SK-N-SH (cell line): ENCODE measurements at regions not wholly inside any gene's neighbourhood (a gene's known extent, or its start where the extent isn't known, plus 50 kb on each side); places are given as distances from the start of the nearest gene placed in this dataset.

Experiments
- CTCF ChIA-PET: fragments of 300-600, 350-600 bp; formaldehyde crosslinking; extraction: SDS; loops from one replicate; lab custom pipeline; 2021; lab: Yijun Ruan, JAX
- POLR2A ChIA-PET: fragments of 350-600 bp; sonication (Branson Sonifier 250); formaldehyde crosslinking; extraction: SDS; loops from one replicate; lab custom pipeline; 2020; ENCODE audit warnings: antibody characterized with exemption, inconsistent platforms; lab: Yijun Ruan, JAX
- DNase-seq: peaks from one replicate; pipeline ENCODE4 v3.0.0; 2012
- H2AFZ ChIP-seq: fragments of 200-600 bp; sonication (generic); 2 replicates; pipeline ENCODE4 v1.8.1; 2016; ENCODE audit warnings: antibody characterized with exemption, mild to moderate bottlenecking, low read depth
- H3F3A ChIP-seq: fragments of 200-600 bp; sonication (generic); replicated peaks from 2 replicates; pipeline ENCODE3; 2016; ENCODE audit warnings: antibody characterized with exemption, mild to moderate bottlenecking; ENCODE audit not compliant: insufficient read depth
- H3K27ac ChIP-seq, 2 experiments: fragments of 200-500 bp in 1 of 2; fragments of 200-600 bp in 1 of 2; sonication (Bioruptor generic) in 1 of 2; sonication (generic), shearing (Covaris generic) in 1 of 2; 2 replicates each; pipeline versions ENCODE4 v1.5.1 to v1.6.1; 2014 to 2016; ENCODE audit warnings: low read depth in 2 of 2, inconsistent platforms in 1 of 2, low read length in 1 of 2, mild to moderate bottlenecking in 1 of 2, mixed read lengths in 1 of 2
- H3K27me3 ChIP-seq: fragments of 200-600 bp; sonication (generic), shearing (Covaris generic); 2 replicates; pipeline ENCODE4 v1.6.1; 2016; ENCODE audit warnings: mixed run types; ENCODE audit not compliant: insufficient read depth
- H3K36me3 ChIP-seq, 2 experiments: fragments of 200-500 bp in 1 of 2; fragments of 200-600 bp in 1 of 2; sonication (Bioruptor generic) in 1 of 2; sonication (generic) in 1 of 2; replicated peaks in 1 of 2; 2 replicates each; pipeline versions ENCODE3 to v1.5.1; 2014 to 2016; ENCODE audit warnings: low read length in 1 of 2, mild to moderate bottlenecking in 1 of 2; ENCODE audit not compliant: insufficient read depth in 2 of 2, control insufficient read depth in 1 of 2
- H3K4me1 ChIP-seq, 2 experiments: fragments of 200-500 bp in 1 of 2; fragments of 200-600 bp in 1 of 2; sonication (Bioruptor generic) in 1 of 2; sonication (generic), shearing (Covaris generic) in 1 of 2; 2 replicates each; pipeline versions ENCODE4 v1.5.1 to v1.6.1; 2014 to 2016; ENCODE audit warnings: low read depth in 1 of 2, low read length in 1 of 2, mixed run types in 1 of 2; ENCODE audit not compliant: insufficient read depth in 2 of 2, control insufficient read depth in 1 of 2
- H3K4me2 ChIP-seq: fragments of 200-600 bp; sonication (generic), shearing (Covaris generic); 2 replicates; pipeline ENCODE4 v1.6.1; 2017; ENCODE audit warnings: mixed run types
- H3K4me3 ChIP-seq, 2 experiments: fragments of 200-500 bp in 1 of 2; fragments of 200-600 bp in 1 of 2; sonication (Bioruptor generic) in 1 of 2; sonication (generic), shearing (Covaris generic) in 1 of 2; 2 replicates each; pipeline versions ENCODE4 v1.5.1 to v1.8.1; 2014 to 2016; ENCODE audit warnings: low read depth in 2 of 2, inconsistent platforms in 1 of 2, low read length in 1 of 2, mild to moderate bottlenecking in 1 of 2, mixed read lengths in 1 of 2, moderate library complexity in 1 of 2
- H3K79me2 ChIP-seq: fragments of 200-600 bp; sonication (generic); 2 replicates; pipeline ENCODE4 v1.8.1; 2017; ENCODE audit warnings: mild to moderate bottlenecking; ENCODE audit not compliant: insufficient read depth
- H3K9ac ChIP-seq: fragments of 200-600 bp; sonication (generic); 2 replicates; pipeline ENCODE4 v1.6.1; 2017; ENCODE audit warnings: mixed run types
- H3K9me2 ChIP-seq: fragments of 200-600 bp; sonication (generic); 2 replicates; pipeline ENCODE4 v1.6.1; 2017; ENCODE audit warnings: mixed run types
- H3K9me3 ChIP-seq: fragments of 200-600 bp; sonication (generic); 2 replicates; pipeline ENCODE4 v1.6.1; 2017; ENCODE audit warnings: mixed run types, mild to moderate bottlenecking, moderate library complexity
- H4K20me1 ChIP-seq: fragments of 200-600 bp; sonication (generic); 2 replicates; pipeline ENCODE4 v1.6.1; 2017; ENCODE audit warnings: mild to moderate bottlenecking, mixed run types; ENCODE audit not compliant: insufficient read depth
- FOXM1 ChIP-seq: IDR thresholded peaks from 2 replicates; pipeline ENCODE4 v1.4.0; 2012; ENCODE audit warnings: low read depth, mild to moderate bottlenecking
- MEF2A ChIP-seq: IDR thresholded peaks from 2 replicates; pipeline ENCODE4 v1.4.0; 2012; ENCODE audit warnings: low read depth, borderline replicate concordance
- MXI1 ChIP-seq: IDR thresholded peaks from 2 replicates; pipeline ENCODE4 v1.6.1; 2012; ENCODE audit warnings: mild to moderate bottlenecking, low read depth, low read length, improper control_type of control experiment
- NFIC ChIP-seq: IDR thresholded peaks from 2 replicates; pipeline ENCODE4 v1.4.0; 2012; ENCODE audit warnings: borderline replicate concordance
- NRF1 ChIP-seq: IDR thresholded peaks from 2 replicates; pipeline ENCODE4 v1.6.1; 2012; ENCODE audit warnings: low read depth, mild to moderate bottlenecking, low read length
- RXRA ChIP-seq: IDR thresholded peaks from 2 replicates; pipeline ENCODE4 v1.4.0; 2012; ENCODE audit warnings: low read depth, mild to moderate bottlenecking, borderline replicate concordance
- YY1 ChIP-seq: IDR thresholded peaks from 2 replicates; pipeline ENCODE4 v1.4.0; 2012; ENCODE audit warnings: low read depth, mild to moderate bottlenecking
- WGBS: methylation state at CpG from one replicate; pipeline ENCODE4 v1.1.6; 2017; ENCODE audit warnings: low lambda C conversion rate; 5-methylcytosine and 5-hydroxymethylcytosine counted together
- TF ChIP-seq, protein P1 (sequence below): fragments of 150-350 bp; IDR thresholded peaks from 2 replicates; pipeline ENCODE4 v1.6.1; 2016; ENCODE audit warnings: mild to moderate bottlenecking, low read depth, low read length
- TF ChIP-seq, protein P2 (sequence below): IDR thresholded peaks from 2 replicates; pipeline ENCODE4; 2012
- TF ChIP-seq, protein P3 (sequence below): fragments of 150-350 bp; IDR thresholded peaks from 2 replicates; pipeline ENCODE4 v1.6.1; 2017; ENCODE audit warnings: antibody characterized with exemption, low read length, low read depth, borderline replicate concordance

DNA sequence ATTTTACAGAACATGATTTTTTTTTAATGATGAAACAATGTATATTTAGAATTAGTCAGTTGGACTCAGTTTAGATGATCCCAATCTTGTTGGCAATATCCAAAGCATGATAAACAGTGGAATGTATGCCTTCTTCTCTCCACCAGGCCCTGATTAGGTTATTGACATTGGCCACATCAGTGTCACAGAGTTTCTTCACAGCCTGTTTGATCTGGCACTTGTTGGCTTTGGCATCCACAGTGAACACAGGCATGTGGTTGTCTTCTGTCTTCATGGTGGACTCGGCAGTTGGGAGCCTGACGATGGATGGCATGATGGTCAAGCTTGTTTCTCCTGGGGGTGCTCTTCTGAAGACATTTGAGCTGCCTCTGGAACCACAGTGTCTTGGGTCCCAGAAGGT is 317.5 kb downstream of the PMP22 start:
- POLR2A ChIA-PET = no interaction called here
- no CpG with 5 or more reads among the region's 2 CpGs for WGBS
- no peaks in the 10 kb centered on the region for H3K36me3 ChIP-seq
- H3K9me3 ChIP-seq = no peaks in the 10 kb centered on the region
- no peaks in the 10 kb centered on the region for H4K20me1 ChIP-seq
- CTCF ChIA-PET = interaction anchor here (0.8 kb wide), 1 partner anchor 21 kb away, joined by 3 read pairs; no protein-coding TSS in a partner anchor
- H3K9ac ChIP-seq = no peak overlapping the region
- no peak for DNase-seq
- H2AFZ ChIP-seq = no peak overlapping the region
- no peak overlapping the region for H3K27ac ChIP-seq
- no peaks in the 10 kb centered on the region for H3K4me1 ChIP-seq
- H3F3A ChIP-seq = no peaks in the 10 kb centered on the region
- H3K79me2 ChIP-seq = no peaks in the 10 kb centered on the region
- no peak overlapping the region for H3K4me2 ChIP-seq
- H3K9me2 ChIP-seq = no peaks in the 10 kb centered on the region
- no peak for TF ChIP-seq NFIC
- no peak for TF ChIP-seq MEF2A
- no peak for TF ChIP-seq FOXM1
- TF ChIP-seq NRF1 = no peak
- TF ChIP-seq, protein P1, sequence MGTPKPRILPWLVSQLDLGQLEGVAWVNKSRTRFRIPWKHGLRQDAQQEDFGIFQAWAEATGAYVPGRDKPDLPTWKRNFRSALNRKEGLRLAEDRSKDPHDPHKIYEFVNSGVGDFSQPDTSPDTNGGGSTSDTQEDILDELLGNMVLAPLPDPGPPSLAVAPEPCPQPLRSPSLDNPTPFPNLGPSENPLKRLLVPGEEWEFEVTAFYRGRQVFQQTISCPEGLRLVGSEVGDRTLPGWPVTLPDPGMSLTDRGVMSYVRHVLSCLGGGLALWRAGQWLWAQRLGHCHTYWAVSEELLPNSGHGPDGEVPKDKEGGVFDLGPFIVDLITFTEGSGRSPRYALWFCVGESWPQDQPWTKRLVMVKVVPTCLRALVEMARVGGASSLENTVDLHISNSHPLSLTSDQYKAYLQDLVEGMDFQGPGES = no peak
- no peak for TF ChIP-seq RXRA
- TF ChIP-seq YY1 = no peak
- TF ChIP-seq MXI1 = no peak
- no peak overlapping the region for H3K4me3 ChIP-seq
- H3K27me3 ChIP-seq = no peaks in the 10 kb centered on the region

DNA sequence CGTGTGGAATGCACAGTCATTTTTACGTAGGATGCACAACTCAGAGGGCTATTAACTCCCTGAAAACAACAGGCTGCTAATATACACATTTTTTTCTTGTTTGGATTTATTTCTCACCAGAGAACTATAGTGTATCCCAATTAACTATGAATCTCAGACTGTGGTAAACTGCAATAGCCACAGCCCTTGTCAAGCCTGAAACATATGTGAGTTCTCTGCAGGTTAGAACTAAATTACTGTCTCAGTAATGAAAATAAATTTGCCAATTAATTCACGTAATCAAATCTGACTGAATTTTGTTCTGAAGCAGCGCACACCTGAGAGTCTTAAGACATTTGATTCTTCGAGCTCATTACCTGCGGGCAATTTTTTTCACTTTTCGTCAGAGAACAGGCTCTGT is 318.6 kb downstream of the PMP22 start:
- TF ChIP-seq RXRA = no peak
- TF ChIP-seq, protein P2, sequence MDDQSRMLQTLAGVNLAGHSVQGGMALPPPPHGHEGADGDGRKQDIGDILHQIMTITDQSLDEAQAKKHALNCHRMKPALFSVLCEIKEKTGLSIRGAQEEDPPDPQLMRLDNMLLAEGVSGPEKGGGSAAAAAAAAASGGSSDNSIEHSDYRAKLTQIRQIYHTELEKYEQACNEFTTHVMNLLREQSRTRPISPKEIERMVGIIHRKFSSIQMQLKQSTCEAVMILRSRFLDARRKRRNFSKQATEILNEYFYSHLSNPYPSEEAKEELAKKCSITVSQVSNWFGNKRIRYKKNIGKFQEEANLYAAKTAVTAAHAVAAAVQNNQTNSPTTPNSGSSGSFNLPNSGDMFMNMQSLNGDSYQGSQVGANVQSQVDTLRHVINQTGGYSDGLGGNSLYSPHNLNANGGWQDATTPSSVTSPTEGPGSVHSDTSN = no peak
- TF ChIP-seq, protein P3, sequence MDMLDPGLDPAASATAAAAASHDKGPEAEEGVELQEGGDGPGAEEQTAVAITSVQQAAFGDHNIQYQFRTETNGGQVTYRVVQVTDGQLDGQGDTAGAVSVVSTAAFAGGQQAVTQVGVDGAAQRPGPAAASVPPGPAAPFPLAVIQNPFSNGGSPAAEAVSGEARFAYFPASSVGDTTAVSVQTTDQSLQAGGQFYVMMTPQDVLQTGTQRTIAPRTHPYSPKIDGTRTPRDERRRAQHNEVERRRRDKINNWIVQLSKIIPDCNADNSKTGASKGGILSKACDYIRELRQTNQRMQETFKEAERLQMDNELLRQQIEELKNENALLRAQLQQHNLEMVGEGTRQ = no peak
- H3K4me1 ChIP-seq = no peaks in the 10 kb centered on the region
- 4% methylated on average over 7 of the region's 7 CpGs for WGBS
- no peaks in the 10 kb centered on the region for H3K79me2 ChIP-seq
- no peak for DNase-seq
- no peaks in the 10 kb centered on the region for H3K9me3 ChIP-seq
- ChIA-PET POLR2A (no interaction called here), CTCF (no interaction called here)
- no peak overlapping the region for H3K4me3 ChIP-seq
- H3F3A ChIP-seq = no peaks in the 10 kb centered on the region
- no peaks in the 10 kb centered on the region; the same call in 1 of the 2 replicates for H3K27me3 ChIP-seq
- H2AFZ ChIP-seq = no peak overlapping the region
- no peak overlapping the region for H3K27ac ChIP-seq
- H3K36me3 ChIP-seq = no peaks in the 10 kb centered on the region
- H3K4me2 ChIP-seq = no peak overlapping the region
- H3K9me2 ChIP-seq = no peaks in the 10 kb centered on the region
- H3K9ac ChIP-seq = no peak overlapping the region
- no peaks in the 10 kb centered on the region for H4K20me1 ChIP-seq
